ENCODE measurements at regions not wholly inside any gene's neighbourhood (a gene's known extent, or its start where the extent isn't known, plus 50 kb on each side); places are given as distances from the start of the nearest gene placed in this dataset.

DNA sequence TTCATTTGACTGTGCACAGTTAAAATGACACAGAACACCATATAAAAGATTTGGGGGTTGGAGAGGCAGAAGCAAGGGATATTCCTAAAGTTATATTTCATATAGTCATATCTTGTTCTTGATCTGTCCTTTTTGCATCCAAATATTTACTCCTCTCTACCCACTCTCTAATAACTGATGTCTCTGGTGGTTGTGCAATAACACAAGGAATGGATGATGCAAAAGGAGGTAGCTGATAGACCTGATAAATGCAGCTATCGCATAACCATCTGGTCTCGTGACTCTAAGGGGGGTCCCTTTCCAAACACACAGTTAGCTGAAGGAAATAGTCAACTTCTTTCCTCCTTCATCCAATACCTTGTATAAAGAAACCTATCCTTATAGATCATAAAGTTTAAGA, 123.1 kb downstream of the POLR1F start (continued):
- TF ChIP-seq, protein P1, sequence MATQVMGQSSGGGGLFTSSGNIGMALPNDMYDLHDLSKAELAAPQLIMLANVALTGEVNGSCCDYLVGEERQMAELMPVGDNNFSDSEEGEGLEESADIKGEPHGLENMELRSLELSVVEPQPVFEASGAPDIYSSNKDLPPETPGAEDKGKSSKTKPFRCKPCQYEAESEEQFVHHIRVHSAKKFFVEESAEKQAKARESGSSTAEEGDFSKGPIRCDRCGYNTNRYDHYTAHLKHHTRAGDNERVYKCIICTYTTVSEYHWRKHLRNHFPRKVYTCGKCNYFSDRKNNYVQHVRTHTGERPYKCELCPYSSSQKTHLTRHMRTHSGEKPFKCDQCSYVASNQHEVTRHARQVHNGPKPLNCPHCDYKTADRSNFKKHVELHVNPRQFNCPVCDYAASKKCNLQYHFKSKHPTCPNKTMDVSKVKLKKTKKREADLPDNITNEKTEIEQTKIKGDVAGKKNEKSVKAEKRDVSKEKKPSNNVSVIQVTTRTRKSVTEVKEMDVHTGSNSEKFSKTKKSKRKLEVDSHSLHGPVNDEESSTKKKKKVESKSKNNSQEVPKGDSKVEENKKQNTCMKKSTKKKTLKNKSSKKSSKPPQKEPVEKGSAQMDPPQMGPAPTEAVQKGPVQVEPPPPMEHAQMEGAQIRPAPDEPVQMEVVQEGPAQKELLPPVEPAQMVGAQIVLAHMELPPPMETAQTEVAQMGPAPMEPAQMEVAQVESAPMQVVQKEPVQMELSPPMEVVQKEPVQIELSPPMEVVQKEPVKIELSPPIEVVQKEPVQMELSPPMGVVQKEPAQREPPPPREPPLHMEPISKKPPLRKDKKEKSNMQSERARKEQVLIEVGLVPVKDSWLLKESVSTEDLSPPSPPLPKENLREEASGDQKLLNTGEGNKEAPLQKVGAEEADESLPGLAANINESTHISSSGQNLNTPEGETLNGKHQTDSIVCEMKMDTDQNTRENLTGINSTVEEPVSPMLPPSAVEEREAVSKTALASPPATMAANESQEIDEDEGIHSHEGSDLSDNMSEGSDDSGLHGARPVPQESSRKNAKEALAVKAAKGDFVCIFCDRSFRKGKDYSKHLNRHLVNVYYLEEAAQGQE (IDR thresholded peaks at IDR 0.05; ENCODE audit: unreplicated experiment): no peak
- TF ChIP-seq CREB1 (CRISPR knock-in tag; IDR thresholded peaks at IDR 0.05; ENCODE audit: low read depth): no peak
- TF ChIP-seq, protein P2, sequence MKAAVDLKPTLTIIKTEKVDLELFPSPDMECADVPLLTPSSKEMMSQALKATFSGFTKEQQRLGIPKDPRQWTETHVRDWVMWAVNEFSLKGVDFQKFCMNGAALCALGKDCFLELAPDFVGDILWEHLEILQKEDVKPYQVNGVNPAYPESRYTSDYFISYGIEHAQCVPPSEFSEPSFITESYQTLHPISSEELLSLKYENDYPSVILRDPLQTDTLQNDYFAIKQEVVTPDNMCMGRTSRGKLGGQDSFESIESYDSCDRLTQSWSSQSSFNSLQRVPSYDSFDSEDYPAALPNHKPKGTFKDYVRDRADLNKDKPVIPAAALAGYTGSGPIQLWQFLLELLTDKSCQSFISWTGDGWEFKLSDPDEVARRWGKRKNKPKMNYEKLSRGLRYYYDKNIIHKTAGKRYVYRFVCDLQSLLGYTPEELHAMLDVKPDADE (IDR thresholded peaks at IDR 0.05): no peak

DNA sequence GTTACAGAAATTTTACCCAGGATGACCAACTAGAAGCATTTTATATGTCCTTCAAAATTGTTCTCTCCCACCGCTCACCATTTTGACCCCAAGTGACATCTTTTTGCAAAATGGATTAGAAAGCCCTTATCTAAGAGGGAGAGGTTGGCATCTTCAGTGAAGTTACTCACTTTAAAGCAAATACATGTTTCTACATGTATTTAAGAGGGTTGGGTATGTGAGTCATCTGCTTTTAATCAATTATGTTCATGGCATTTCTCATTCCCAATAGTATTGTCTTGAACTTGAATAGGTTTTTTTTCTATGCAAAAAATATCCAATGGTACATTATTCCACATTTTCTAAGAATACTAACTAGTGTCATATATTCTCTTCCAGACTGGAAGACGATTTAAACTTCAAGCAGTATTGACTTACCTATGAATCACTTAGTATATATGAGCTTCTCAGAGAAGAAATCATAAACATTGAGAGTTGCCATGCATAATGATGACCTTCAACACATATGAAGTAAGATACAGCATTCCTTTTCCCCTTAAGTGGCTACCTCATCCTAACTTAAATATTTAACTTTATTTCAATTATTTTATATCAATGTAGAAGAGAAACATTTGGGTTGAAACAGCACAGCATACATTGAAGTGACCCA, 132.8 kb downstream of the POLR1F start:
- Histone ChIP-seq H3K27ac (ENCODE audit: low read depth) (no peak overlapping the region), H3K27me3 (ENCODE audit: insufficient read depth) (no peaks in the 10 kb centered on the region), H3F3A (replicated peaks; ENCODE audit: low read depth) (no peaks in the 10 kb centered on the region), H2AFZ (no peak overlapping the region), H3K4me2 (no peak overlapping the region), H3K36me3 (ENCODE audit: insufficient read depth) (no peaks in the 10 kb centered on the region), H3K9me2 (ENCODE audit: insufficient read depth) (no peaks in the 10 kb centered on the region), H3K4me3 (no peak overlapping the region), H3K4me1 (ENCODE audit: insufficient read depth) (no peaks in the 10 kb centered on the region), H4K20me1 (replicated peaks; ENCODE audit: insufficient read depth) (no peaks in the 10 kb centered on the region), H3K79me2 (replicated peaks; ENCODE audit: insufficient read depth) (no peaks in the 10 kb centered on the region)
- Mint-ChIP-seq H3K27me3 (ENCODE audit: insufficient read depth, low read depth, poor library complexity) (no peaks in the 10 kb centered on the region), H3K36me3 (ENCODE audit: low read depth) (no peaks in the 10 kb centered on the region), H3K4me3 (no peak overlapping the region), H3K4me1 (no peaks in the 10 kb centered on the region), H3K9me3 (no peaks in the 10 kb centered on the region), H3K27ac (no peak overlapping the region)
- DNase-seq (ENCODE audit: low spot score): no peak
- no peak for ATAC-seq
- no peak for TF ChIP-seq NANOG (IDR thresholded peaks at IDR 0.05; ENCODE audit: borderline replicate concordance)
- no peak for TF ChIP-seq ZNF331 (CRISPR knock-in tag; IDR thresholded peaks at IDR 0.05; ENCODE audit: low read depth)
- TF ChIP-seq ZNF114 (CRISPR knock-in tag; IDR thresholded peaks at IDR 0.05): no peak
- TF ChIP-seq JUNB (IDR thresholded peaks at IDR 0.05; ENCODE audit: unreplicated experiment): no peak
- no peak for TF ChIP-seq STAT1 (IDR thresholded peaks at IDR 0.05; ENCODE audit: unreplicated experiment)
- TF ChIP-seq, protein P3, sequence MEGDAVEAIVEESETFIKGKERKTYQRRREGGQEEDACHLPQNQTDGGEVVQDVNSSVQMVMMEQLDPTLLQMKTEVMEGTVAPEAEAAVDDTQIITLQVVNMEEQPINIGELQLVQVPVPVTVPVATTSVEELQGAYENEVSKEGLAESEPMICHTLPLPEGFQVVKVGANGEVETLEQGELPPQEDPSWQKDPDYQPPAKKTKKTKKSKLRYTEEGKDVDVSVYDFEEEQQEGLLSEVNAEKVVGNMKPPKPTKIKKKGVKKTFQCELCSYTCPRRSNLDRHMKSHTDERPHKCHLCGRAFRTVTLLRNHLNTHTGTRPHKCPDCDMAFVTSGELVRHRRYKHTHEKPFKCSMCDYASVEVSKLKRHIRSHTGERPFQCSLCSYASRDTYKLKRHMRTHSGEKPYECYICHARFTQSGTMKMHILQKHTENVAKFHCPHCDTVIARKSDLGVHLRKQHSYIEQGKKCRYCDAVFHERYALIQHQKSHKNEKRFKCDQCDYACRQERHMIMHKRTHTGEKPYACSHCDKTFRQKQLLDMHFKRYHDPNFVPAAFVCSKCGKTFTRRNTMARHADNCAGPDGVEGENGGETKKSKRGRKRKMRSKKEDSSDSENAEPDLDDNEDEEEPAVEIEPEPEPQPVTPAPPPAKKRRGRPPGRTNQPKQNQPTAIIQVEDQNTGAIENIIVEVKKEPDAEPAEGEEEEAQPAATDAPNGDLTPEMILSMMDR (conservative IDR thresholded peaks at IDR 0.05; ENCODE audit: low read depth in 2 of 2): no peak
- TF ChIP-seq, protein P4, sequence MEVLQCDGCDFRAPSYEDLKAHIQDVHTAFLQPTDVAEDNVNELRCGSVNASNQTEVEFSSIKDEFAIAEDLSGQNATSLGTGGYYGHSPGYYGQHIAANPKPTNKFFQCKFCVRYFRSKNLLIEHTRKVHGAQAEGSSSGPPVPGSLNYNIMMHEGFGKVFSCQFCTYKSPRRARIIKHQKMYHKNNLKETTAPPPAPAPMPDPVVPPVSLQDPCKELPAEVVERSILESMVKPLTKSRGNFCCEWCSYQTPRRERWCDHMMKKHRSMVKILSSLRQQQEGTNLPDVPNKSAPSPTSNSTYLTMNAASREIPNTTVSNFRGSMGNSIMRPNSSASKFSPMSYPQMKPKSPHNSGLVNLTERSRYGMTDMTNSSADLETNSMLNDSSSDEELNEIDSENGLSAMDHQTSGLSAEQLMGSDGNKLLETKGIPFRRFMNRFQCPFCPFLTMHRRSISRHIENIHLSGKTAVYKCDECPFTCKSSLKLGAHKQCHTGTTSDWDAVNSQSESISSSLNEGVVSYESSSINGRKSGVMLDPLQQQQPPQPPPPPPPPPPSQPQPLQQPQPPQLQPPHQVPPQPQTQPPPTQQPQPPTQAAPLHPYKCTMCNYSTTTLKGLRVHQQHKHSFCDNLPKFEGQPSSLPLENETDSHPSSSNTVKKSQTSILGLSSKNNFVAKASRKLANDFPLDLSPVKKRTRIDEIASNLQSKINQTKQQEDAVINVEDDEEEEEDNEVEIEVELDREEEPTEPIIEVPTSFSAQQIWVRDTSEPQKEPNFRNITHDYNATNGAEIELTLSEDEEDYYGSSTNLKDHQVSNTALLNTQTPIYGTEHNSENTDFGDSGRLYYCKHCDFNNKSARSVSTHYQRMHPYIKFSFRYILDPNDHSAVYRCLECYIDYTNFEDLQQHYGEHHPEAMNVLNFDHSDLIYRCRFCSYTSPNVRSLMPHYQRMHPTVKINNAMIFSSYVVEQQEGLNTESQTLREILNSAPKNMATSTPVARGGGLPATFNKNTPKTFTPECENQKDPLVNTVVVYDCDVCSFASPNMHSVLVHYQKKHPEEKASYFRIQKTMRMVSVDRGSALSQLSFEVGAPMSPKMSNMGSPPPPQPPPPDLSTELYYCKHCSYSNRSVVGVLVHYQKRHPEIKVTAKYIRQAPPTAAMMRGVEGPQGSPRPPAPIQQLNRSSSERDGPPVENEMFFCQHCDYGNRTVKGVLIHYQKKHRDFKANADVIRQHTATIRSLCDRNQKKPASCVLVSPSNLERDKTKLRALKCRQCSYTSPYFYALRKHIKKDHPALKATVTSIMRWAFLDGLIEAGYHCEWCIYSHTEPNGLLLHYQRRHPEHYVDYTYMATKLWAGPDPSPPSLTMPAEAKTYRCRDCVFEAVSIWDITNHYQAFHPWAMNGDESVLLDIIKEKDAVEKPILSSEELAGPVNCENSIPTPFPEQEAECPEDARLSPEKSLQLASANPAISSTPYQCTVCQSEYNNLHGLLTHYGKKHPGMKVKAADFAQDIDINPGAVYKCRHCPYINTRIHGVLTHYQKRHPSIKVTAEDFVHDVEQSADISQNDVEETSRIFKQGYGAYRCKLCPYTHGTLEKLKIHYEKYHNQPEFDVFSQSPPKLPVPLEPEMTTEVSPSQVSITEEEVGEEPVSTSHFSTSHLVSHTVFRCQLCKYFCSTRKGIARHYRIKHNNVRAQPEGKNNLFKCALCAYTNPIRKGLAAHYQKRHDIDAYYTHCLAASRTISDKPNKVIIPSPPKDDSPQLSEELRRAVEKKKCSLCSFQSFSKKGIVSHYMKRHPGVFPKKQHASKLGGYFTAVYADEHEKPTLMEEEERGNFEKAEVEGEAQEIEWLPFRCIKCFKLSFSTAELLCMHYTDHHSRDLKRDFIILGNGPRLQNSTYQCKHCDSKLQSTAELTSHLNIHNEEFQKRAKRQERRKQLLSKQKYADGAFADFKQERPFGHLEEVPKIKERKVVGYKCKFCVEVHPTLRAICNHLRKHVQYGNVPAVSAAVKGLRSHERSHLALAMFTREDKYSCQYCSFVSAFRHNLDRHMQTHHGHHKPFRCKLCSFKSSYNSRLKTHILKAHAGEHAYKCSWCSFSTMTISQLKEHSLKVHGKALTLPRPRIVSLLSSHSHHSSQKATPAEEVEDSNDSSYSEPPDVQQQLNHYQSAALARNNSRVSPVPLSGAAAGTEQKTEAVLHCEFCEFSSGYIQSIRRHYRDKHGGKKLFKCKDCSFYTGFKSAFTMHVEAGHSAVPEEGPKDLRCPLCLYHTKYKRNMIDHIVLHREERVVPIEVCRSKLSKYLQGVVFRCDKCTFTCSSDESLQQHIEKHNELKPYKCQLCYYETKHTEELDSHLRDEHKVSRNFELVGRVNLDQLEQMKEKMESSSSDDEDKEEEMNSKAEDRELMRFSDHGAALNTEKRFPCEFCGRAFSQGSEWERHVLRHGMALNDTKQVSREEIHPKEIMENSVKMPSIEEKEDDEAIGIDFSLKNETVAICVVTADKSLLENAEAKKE (CRISPR knock-in tag; IDR thresholded peaks at IDR 0.05): no peak
- no peak for TF ChIP-seq EZH2 (IDR thresholded peaks at IDR 0.05; ENCODE audit: low read depth, unreplicated experiment)
- TF ChIP-seq, protein P2 (IDR thresholded peaks at IDR 0.05): no peak
